ENCODE measurements at regions not wholly inside any gene's neighbourhood (a gene's known extent, or its start where the extent isn't known, plus 50 kb on each side); places are given as distances from the start of the nearest gene placed in this dataset.
A peak's percentile ranks its signal among the peaks of the same experiment; 100 is the strongest.

GRCh38 chr3:64943866-64944265 is 256.1 kb upstream of the ADAMTS9 start:
- Histone ChIP-seq H3F3A (replicated peaks; ENCODE audit: low read depth) (no peaks in the 10 kb centered on the region), H3K27me3 (ENCODE audit: insufficient read depth) (no peaks in the 10 kb centered on the region), H3K4me1 (ENCODE audit: insufficient read depth) (peaks cover 18% of the 10 kb centered on the region), H4K20me1 (replicated peaks; ENCODE audit: insufficient read depth) (no peaks in the 10 kb centered on the region), H2AFZ (peak overlapping the region; percentile 63; the same call in 1 of the 2 replicates), H3K36me3 (ENCODE audit: insufficient read depth) (no peaks in the 10 kb centered on the region), H3K4me2 (no peak overlapping the region), H3K9me2 (ENCODE audit: insufficient read depth) (no peaks in the 10 kb centered on the region), H3K79me2 (replicated peaks; ENCODE audit: insufficient read depth) (no peaks in the 10 kb centered on the region), H3K27ac (ENCODE audit: low read depth) (no peak overlapping the region), H3K4me3 (no peak overlapping the region)
- H3K9me3 Mint-ChIP-seq = no peaks in the 10 kb centered on the region
- H3K27me3 Mint-ChIP-seq (ENCODE audit: insufficient read depth, low read depth, poor library complexity) = no peaks in the 10 kb centered on the region
- DNase-seq (ENCODE audit: low spot score) (no peak), ATAC-seq (no peak)
- H3K27ac Mint-ChIP-seq = peak overlapping the region; percentile 44; the same call in 1 of the 2 replicates
- H3K4me1 Mint-ChIP-seq = peaks cover 20% of the 10 kb centered on the region
- TF ChIP-seq ZNF462 (CRISPR knock-in tag; IDR thresholded peaks at IDR 0.05) (no peak), REST (IDR thresholded peaks at IDR 0.05; ENCODE audit: unreplicated experiment) (no peak), STAT1 (IDR thresholded peaks at IDR 0.05; ENCODE audit: unreplicated experiment) (no peak), JUNB (IDR thresholded peaks at IDR 0.05; ENCODE audit: unreplicated experiment) (no peak), POLR2AphosphoS5 (IDR thresholded peaks at IDR 0.05; ENCODE audit: low read depth) (no peak), EZH2phosphoT487 (IDR thresholded peaks at IDR 0.05; ENCODE audit: unreplicated experiment) (no peak), ETS1 (IDR thresholded peaks at IDR 0.05) (no peak), EZH2 (IDR thresholded peaks at IDR 0.05; ENCODE audit: low read depth, unreplicated experiment) (no peak), ZNF331 (CRISPR knock-in tag; IDR thresholded peaks at IDR 0.05; ENCODE audit: low read depth) (no peak), CTCF (conservative IDR thresholded peaks at IDR 0.05; ENCODE audit: low read depth in 2 of 2) (no peak), ZNF114 (CRISPR knock-in tag; IDR thresholded peaks at IDR 0.05) (no peak), CREB1 (CRISPR knock-in tag; IDR thresholded peaks at IDR 0.05; ENCODE audit: low read depth) (no peak), NANOG (IDR thresholded peaks at IDR 0.05; ENCODE audit: borderline replicate concordance) (no peak)
- no peak overlapping the region for H3K4me3 Mint-ChIP-seq
- no peaks in the 10 kb centered on the region for H3K36me3 Mint-ChIP-seq (ENCODE audit: low read depth)
